Omental fat pad (tissue), 3 donors: ENCODE measurements at regions not wholly inside any gene's neighbourhood (a gene's known extent, or its start where the extent isn't known, plus 50 kb on each side); places are given as distances from the start of the nearest gene placed in this dataset.

Experiments used
- ATAC-seq: fragments of 150-250 bp; one replicate; pipeline ENCODE4 v1.9.1; 2016; ENCODE audit warnings: mild to moderate bottlenecking, moderate library complexity; ENCODE audit not compliant: low FRiP score
- DNase-seq: peaks from one replicate; pipeline ENCODE4 v3.0.0-alpha.2; 2019; ENCODE audit warnings: low spot score
- TF ChIP-seq, protein P1 (sequence below), 3 donors: fragments of 450-650 bp; IDR thresholded peaks; one replicate each; pipeline ENCODE4 v1.5.1; 2016 to 2017; ENCODE audit warnings: antibody characterized with exemption in 3 of 3, mild to moderate bottlenecking in 3 of 3, moderate library complexity in 2 of 3

- DNase-seq (no peak), ATAC-seq (no peak)
- TF ChIP-seq, protein P1, sequence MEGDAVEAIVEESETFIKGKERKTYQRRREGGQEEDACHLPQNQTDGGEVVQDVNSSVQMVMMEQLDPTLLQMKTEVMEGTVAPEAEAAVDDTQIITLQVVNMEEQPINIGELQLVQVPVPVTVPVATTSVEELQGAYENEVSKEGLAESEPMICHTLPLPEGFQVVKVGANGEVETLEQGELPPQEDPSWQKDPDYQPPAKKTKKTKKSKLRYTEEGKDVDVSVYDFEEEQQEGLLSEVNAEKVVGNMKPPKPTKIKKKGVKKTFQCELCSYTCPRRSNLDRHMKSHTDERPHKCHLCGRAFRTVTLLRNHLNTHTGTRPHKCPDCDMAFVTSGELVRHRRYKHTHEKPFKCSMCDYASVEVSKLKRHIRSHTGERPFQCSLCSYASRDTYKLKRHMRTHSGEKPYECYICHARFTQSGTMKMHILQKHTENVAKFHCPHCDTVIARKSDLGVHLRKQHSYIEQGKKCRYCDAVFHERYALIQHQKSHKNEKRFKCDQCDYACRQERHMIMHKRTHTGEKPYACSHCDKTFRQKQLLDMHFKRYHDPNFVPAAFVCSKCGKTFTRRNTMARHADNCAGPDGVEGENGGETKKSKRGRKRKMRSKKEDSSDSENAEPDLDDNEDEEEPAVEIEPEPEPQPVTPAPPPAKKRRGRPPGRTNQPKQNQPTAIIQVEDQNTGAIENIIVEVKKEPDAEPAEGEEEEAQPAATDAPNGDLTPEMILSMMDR (IDR thresholded peaks at IDR 0.05), result no peak
These were observed 60.1 kb upstream of the FAM89A start for GRCh38 chr1:231099996-231100767.

GRCh38 chr1:231099311-231099710, 59.3 kb upstream of the FAM89A start:
- no peak for DNase-seq
- TF ChIP-seq, protein P1 (IDR thresholded peaks at IDR 0.05), result no peak
- ATAC-seq, result no peak

GRCh38 chr1:231095595-231095994, 55.5 kb upstream of the FAM89A start:
- no peak for DNase-seq
- TF ChIP-seq, protein P1 (IDR thresholded peaks at IDR 0.05), result no peak
- no peak for ATAC-seq

GRCh38 chr1:231094421-231094820, 54.4 kb upstream of the FAM89A start:
- no peak for ATAC-seq
- TF ChIP-seq, protein P1 (IDR thresholded peaks at IDR 0.05), result no peak
- DNase-seq, result no peak

DNA sequence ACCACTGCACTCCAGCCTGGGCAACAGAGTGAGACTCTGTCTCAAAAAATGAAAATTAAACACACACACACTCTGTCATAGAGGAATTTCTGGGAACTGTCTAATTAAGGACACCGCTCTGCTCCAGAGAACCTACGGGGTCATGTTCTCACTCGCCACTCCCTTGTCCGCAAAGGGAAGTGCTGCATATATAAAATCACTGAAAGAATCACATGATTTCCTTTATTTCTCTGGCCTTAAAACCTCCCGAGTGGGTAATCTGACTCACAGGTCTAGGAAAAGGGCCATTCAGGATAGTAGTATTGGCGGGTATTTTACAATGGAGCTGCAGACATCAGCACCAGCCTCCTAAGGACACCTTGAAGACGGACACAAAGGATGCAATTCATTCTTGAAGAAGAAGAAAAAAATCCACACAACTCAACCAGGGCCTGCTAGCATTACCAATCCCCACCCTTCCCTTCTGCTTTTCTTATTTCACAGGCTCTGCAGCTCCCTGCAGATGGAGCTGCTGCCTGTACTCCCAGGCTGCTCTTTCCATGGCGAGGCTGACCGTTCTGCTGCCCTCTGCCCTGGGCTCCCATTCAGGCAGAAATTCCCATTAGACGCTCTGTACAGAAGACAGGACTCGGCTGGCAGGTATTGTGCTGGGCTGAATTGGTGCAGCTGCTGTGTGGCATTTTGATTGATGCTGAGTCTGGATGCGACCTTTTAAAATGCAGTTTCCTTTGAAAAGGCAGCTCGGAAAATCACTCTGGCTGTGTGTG, 53.3 kb upstream of the FAM89A start:
- DNase-seq, result no peak
- TF ChIP-seq, protein P1 (IDR thresholded peaks at IDR 0.05), result no peak
- peak; percentile 62 for ATAC-seq

DNA sequence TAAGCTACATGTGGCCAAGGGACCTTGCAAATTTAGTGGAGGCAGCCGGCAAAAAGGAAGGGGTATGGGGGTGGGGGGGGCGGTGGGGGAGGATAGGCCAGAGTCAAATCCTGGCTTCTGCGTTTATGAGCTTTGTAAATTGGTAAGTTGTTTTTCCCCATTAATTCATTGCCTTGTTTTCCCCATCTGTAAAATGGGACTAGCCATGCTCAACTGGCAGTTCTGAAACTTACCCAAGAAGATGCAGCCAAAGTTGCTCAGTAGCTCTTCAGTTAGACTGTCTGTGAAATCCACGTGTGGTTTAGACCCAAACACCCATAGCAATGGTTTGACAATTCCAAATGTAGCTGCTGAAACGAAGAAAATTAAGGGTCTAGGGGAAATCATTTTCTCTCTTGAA, 52.3 kb upstream of the FAM89A start:
- DNase-seq (no peak), ATAC-seq (no peak)
- TF ChIP-seq, protein P1 (IDR thresholded peaks at IDR 0.05), result no peak
